ENCODE measurements at regions not wholly inside any gene's neighbourhood (a gene's known extent, or its start where the extent isn't known, plus 50 kb on each side); places are given as distances from the start of the nearest gene placed in this dataset.

- TF ChIP-seq CTCF (IDR thresholded peaks at IDR 0.05) (no peak), POLR2A (IDR thresholded peaks at IDR 0.05) (no peak)
Observed at GRCh38 chr7:51802718-51803117, 486.1 kb upstream of the COBL start.

Data from breast epithelium (tissue), 3 donors.